Upper lobe of left lung (tissue), 4 donors: ENCODE measurements at regions not wholly inside any gene's neighbourhood (a gene's known extent, or its start where the extent isn't known, plus 50 kb on each side); places are given as distances from the start of the nearest gene placed in this dataset.
A peak's percentile ranks its signal among the peaks of the same experiment; 100 is the strongest.

Experiments
- CTCF ChIP-seq, 6 experiments: fragments of 450-650 bp in 4 of 6; fragments of 200-600 bp in 2 of 6; sonication (generic) in 2 of 6; IDR thresholded peaks; one replicate each; pipeline ENCODE4 v1.5.1; 2016 to 2019; ENCODE audit warnings: antibody characterized with exemption in 6 of 6
- EP300 ChIP-seq, 4 donors: sonication (generic); formaldehyde crosslinking; IDR thresholded peaks; one replicate each; pipeline ENCODE4 v1.5.1; 2017; ENCODE audit warnings: antibody characterized with exemption in 4 of 4, control low read depth in 2 of 4
- POLR2AphosphoS5 ChIP-seq, 2 donors: sonication (generic); formaldehyde crosslinking; IDR thresholded peaks; one replicate each; pipeline ENCODE4 v1.5.1; 2017; ENCODE audit warnings: antibody characterized with exemption in 2 of 2

GRCh38 chr4:38489924-38490639 is 173.9 kb upstream of the KLF3 start:
- TF ChIP-seq CTCF (IDR thresholded peaks at IDR 0.05) (no peak), POLR2AphosphoS5 (IDR thresholded peaks at IDR 0.05) (peak; percentile 8 to 33), EP300 (IDR thresholded peaks at IDR 0.05) (no peak)
